ENCODE measurements at regions not wholly inside any gene's neighbourhood (a gene's known extent, or its start where the extent isn't known, plus 50 kb on each side); places are given as distances from the start of the nearest gene placed in this dataset.

DNA sequence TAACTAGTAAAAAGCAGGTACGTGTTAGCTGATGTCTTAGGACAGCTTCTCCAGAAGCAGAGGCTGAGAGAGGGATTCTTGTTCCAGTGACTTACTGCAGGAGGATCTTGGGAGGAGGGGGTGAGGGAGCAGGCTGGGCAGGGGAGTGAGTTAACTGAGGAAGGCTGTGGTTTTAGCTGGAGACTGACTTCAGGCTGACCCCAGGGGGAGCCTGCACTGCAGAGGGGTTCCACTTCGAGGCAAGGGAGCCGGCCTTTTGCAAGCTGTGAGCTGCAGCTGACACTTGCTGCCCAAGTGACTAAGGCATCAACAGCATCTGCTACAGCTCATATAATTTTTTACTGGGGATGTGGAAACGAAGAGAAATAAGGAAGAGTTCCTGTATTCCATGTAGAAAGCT is 50.4 kb upstream of the SOD1 start:
- H3K4me3 ChIP-seq (ENCODE audit: low read length) = no peak overlapping the region
- TF ChIP-seq, protein P1, sequence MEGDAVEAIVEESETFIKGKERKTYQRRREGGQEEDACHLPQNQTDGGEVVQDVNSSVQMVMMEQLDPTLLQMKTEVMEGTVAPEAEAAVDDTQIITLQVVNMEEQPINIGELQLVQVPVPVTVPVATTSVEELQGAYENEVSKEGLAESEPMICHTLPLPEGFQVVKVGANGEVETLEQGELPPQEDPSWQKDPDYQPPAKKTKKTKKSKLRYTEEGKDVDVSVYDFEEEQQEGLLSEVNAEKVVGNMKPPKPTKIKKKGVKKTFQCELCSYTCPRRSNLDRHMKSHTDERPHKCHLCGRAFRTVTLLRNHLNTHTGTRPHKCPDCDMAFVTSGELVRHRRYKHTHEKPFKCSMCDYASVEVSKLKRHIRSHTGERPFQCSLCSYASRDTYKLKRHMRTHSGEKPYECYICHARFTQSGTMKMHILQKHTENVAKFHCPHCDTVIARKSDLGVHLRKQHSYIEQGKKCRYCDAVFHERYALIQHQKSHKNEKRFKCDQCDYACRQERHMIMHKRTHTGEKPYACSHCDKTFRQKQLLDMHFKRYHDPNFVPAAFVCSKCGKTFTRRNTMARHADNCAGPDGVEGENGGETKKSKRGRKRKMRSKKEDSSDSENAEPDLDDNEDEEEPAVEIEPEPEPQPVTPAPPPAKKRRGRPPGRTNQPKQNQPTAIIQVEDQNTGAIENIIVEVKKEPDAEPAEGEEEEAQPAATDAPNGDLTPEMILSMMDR (conservative IDR thresholded peaks at IDR 0.05; ENCODE audit: low read depth, low read length) = no peak
- no peak for DNase-seq (ENCODE audit: low read depth)

DNA sequence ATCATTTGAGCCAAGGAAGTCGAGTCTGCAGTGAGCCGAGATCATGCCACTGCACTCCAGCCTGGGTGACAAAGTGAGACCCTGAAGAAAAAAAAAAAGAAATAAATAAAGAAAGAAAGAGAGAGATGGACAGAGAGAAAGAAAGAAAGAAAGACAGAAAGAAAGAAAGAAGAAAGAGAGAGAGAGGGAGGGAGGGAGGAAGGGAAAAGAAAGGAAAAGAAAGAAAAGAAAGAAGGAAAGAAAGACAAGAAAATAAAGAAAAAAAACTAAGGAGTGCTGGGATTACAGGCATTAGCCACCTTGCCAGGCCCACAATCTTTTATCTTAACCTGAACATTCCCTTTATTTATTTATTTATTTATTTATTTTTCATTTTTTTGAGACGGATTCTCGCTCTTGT is 51.7 kb upstream of the SOD1 start:
- DNase-seq (ENCODE audit: low read depth) = no peak
- TF ChIP-seq, protein P1 (conservative IDR thresholded peaks at IDR 0.05; ENCODE audit: low read depth, low read length) = no peak
- H3K4me3 ChIP-seq (ENCODE audit: low read length) = no peak overlapping the region

DNA sequence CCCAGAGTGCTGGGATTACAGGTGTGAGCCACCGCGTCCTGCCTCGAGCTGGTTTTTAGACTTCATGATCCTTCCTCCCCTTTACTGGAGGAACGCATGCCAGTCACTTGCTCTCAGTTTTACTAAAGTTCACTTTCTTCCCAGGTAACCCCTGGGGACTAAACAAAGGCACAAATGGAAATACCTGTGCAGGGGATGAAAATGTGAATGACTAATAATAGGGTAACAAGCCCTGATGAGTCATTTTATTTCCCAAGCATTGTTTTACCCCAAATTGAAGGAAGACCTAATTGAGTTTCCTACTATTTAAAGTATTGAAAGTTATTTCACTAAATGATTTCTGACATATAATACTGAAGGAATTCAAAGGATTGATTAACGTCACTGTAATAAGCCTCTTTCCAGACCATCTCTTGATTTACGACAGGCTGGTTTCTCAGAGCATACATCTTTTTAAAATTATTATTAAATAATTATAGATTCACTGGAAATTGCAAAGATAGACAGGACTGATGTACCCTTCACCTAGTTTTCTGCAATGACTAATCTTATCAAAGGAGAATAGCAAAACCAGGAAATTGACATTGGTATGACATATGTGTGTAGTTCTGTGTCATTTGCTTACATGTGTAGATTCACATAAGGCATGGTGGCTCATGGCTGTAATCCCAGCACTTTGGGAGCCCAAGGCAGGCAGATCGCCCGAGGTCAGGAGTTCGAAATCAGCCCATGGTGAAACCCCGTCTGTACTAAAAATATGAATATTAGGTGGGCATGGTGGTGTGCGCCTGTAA is 53.2 kb upstream of the SOD1 start:
- no peak overlapping the region for H3K4me3 ChIP-seq (ENCODE audit: low read length)
- DNase-seq (ENCODE audit: low read depth) = no peak
- TF ChIP-seq, protein P1 (conservative IDR thresholded peaks at IDR 0.05; ENCODE audit: low read depth, low read length) = no peak

DNA sequence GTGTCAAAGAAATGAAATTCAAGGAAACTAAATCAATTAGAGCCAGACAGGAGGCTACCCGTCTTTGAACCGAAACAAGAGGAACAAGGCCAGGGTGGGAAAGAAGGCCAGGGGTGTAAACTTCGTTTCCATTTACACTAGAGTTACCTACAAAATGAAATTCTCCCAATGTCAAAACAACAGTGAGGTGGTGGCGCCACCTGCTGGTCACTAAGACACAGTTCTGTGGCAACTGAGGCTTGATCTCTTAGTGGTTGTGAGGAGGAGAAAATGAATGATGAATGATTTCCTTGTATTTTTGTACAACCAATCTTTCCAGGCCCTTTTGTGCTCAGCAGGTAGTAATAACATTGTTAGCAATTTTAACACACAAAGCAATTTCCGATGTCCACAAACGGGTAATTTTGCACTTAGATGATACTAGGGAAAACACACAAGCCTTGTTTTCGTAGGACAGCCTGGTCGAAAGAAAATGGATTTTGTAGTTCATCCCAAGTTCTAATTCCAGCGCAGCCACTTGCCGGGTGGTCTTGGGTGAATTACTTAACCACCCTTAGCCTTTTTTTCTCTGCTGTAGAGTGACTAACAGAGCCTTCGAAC is 54.8 kb upstream of the SOD1 start:
- DNase-seq (ENCODE audit: low read depth) = no peak
- H3K4me3 ChIP-seq (ENCODE audit: low read length) = no peak overlapping the region
- TF ChIP-seq, protein P1 (conservative IDR thresholded peaks at IDR 0.05; ENCODE audit: low read depth, low read length) = peak; percentile 83

DNA sequence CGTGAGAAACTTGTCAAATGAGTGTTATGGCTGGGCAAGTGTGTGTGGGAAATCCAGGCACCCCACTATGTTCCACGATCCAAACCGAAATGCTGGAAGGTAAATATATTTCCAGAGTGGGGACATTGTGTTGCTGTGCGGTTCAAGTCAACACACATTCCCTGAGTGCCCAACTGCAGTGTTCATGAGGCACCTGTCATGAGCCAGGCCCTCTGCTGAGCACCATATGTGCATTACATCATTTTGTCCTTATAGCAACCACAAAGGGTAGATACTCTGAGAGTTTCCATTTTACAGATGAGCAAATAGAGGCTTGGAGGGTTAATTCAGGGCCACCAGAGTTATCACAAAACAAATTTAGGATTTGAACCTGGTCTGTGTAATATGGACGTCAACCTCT is 59.9 kb upstream of the SOD1 start:
- TF ChIP-seq, protein P1 (conservative IDR thresholded peaks at IDR 0.05; ENCODE audit: low read depth, low read length) = no peak
- no peak for DNase-seq (ENCODE audit: low read depth)
- H3K4me3 ChIP-seq (ENCODE audit: low read length) = no peak overlapping the region

DNA sequence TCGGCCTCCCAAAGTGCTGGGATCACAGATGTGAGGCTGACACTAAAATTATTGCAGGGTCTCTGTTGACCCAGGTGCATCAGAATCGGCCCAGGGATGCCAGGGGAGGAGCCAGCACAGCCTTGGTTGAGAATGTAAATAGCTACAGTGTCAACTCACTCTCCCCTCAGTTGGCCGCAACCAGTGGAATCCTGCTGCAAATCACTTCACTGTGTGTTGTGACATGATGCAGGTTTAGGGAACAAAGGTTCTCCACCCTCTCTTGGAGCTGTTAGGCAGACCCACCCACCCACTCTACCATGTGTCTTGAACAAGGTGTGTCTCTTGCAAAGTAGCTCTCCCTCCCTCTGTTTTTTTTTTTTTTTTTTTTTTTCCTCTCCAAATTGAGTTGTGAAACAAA is 60.5 kb upstream of the SOD1 start:
- TF ChIP-seq, protein P1 (conservative IDR thresholded peaks at IDR 0.05; ENCODE audit: low read depth, low read length) = no peak
- DNase-seq (ENCODE audit: low read depth) = no peak

DNA sequence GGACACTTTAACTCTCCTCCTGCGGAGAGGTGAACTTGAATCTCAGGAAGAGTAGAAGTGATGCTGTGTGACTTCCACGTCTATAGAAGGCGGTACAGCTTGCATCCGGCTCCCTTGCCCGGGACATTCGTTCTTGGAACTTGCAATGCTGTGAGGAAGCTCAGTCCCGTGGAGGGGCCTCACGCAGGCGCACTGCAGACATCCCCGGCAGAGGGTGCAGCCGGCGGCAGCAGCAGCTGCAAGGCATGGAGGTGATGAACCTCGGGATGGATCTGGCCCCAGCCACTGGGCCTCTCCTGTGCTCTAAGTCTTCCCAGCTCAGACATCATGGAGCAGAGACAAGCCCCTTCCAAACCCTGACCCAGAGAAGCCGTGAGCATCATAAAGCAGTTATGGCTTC is 61.8 kb upstream of the SOD1 start:
- no peak for DNase-seq (ENCODE audit: low read depth)
- TF ChIP-seq, protein P1 (conservative IDR thresholded peaks at IDR 0.05; ENCODE audit: low read depth, low read length) = no peak

More for the DNA sequence above, 60.5 kb upstream of the SOD1 start:
- H3K4me3 ChIP-seq (ENCODE audit: low read length) = no peak overlapping the region

More for the DNA sequence above, 61.8 kb upstream of the SOD1 start:
- H3K4me3 ChIP-seq (ENCODE audit: low read length) = no peak overlapping the region

Measured in retinal pigment epithelial cell (primary cell).